ENCODE measurements at regions not wholly inside any gene's neighbourhood (a gene's known extent, or its start where the extent isn't known, plus 50 kb on each side); places are given as distances from the start of the nearest gene placed in this dataset.

DNA sequence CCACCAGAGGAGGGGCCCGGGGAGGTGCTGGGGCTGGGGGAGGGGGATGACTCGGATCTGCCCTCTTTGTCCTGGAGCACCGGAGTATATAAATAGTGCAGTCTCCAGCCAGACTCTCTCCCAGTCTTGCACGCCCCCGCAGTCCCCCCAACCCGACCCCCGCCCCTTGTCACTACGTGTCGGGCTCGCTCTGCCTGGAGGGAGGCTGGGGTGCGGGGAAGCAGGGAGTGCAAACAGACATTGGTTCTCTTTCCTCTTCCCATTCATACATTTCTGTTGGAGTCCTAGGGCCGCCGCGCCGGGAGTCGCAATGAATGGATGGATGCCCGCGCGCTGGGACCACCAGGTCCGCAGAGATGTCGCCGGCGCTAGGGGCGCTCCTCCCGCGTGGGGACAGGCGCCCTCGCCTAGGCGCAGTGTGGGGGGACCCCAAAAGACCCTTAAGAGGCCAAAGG is 179.3 kb downstream of the TBXT start:
- Histone ChIP-seq H3K9ac (ENCODE audit: low read depth in 1 of 2, low read length in 2 of 2) (no peak overlapping the region), H3K9me3 (ENCODE audit: control insufficient read depth in 4 of 4, low read length in 3 of 4) (peaks cover 0 to 2% (median 0%) of the 10 kb centered on the region in 4 donors), H3K27ac (ENCODE audit: low read depth in 1 of 2, low read length in 2 of 2) (no peak overlapping the region), H3K36me3 (ENCODE audit: control insufficient read depth in 4 of 4, insufficient read depth in 3 of 4, low read depth in 1 of 4, low read length in 3 of 4) (no peaks in the 10 kb centered on the region), H3K27me3 (ENCODE audit: control insufficient read depth in 4 of 4, insufficient read depth in 4 of 4, low read length in 3 of 4) (peaks cover 2 to 18% (median 6%) of the 10 kb centered on the region in 4 donors), H3K4me1 (ENCODE audit: control insufficient read depth in 4 of 4, insufficient read depth in 4 of 4, low read length in 3 of 4) (peaks cover 0 to 16% (median 3%) of the 10 kb centered on the region in 4 donors), H3K4me3 (ENCODE audit: low read depth in 1 of 3, low read length in 3 of 3) (peak overlapping the region in 1 of 3 donors; percentile 25)
- 2% methylated on average over 29 of the region's 29 CpGs for WGBS
- TF ChIP-seq FOXA1 (IDR thresholded peaks at IDR 0.05) (no peak), NR2F2 (IDR thresholded peaks at IDR 0.05) (no peak), REST (IDR thresholded peaks at IDR 0.05) (no peak), HNF4G (IDR thresholded peaks at IDR 0.05) (no peak), RAD21 (IDR thresholded peaks at IDR 0.05) (no peak), RXRA (IDR thresholded peaks at IDR 0.05) (no peak), JUND (IDR thresholded peaks at IDR 0.05) (no peak), ZBTB33 (IDR thresholded peaks at IDR 0.05) (no peak), YY1 (IDR thresholded peaks at IDR 0.05) (no peak), HNF4A (conservative IDR thresholded peaks at IDR 0.05) (no peak), EGR1 (IDR thresholded peaks at IDR 0.05; ENCODE audit: low read depth in 2 of 2) (no peak), SP1 (IDR thresholded peaks at IDR 0.05) (no peak), GABPA (IDR thresholded peaks at IDR 0.05 in 1 of 2, conservative IDR thresholded peaks at IDR 0.05 in 1 of 2) (no peak), FOXA2 (IDR thresholded peaks at IDR 0.05) (no peak), ATF3 (IDR thresholded peaks at IDR 0.05) (no peak)
- TF ChIP-seq, protein P1, sequence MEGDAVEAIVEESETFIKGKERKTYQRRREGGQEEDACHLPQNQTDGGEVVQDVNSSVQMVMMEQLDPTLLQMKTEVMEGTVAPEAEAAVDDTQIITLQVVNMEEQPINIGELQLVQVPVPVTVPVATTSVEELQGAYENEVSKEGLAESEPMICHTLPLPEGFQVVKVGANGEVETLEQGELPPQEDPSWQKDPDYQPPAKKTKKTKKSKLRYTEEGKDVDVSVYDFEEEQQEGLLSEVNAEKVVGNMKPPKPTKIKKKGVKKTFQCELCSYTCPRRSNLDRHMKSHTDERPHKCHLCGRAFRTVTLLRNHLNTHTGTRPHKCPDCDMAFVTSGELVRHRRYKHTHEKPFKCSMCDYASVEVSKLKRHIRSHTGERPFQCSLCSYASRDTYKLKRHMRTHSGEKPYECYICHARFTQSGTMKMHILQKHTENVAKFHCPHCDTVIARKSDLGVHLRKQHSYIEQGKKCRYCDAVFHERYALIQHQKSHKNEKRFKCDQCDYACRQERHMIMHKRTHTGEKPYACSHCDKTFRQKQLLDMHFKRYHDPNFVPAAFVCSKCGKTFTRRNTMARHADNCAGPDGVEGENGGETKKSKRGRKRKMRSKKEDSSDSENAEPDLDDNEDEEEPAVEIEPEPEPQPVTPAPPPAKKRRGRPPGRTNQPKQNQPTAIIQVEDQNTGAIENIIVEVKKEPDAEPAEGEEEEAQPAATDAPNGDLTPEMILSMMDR (IDR thresholded peaks at IDR 0.05; ENCODE audit: low read depth, low read length, missing input control): no peak
- TF ChIP-seq, protein P2, sequence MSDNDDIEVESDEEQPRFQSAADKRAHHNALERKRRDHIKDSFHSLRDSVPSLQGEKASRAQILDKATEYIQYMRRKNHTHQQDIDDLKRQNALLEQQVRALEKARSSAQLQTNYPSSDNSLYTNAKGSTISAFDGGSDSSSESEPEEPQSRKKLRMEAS (IDR thresholded peaks at IDR 0.05): no peak
- DNase-seq (ENCODE audit: low spot score): no peak
